CD4-positive, alpha-beta memory T cell (primary cell): ENCODE measurements at regions not wholly inside any gene's neighbourhood (a gene's known extent, or its start where the extent isn't known, plus 50 kb on each side); places are given as distances from the start of the nearest gene placed in this dataset.

Source experiments
- CTCF ChIA-PET: fragments of 350-600 bp; sonication (Branson Sonifier 250); formaldehyde crosslinking; loops from one replicate; lab custom pipeline; 2021; ENCODE audit warnings: inconsistent platforms; ENCODE audit not compliant: partially characterized antibody; lab: Charles Lee
- POLR2A ChIA-PET: fragments of 350-600 bp; sonication (Branson Sonifier 250); formaldehyde crosslinking; loops from one replicate; lab custom pipeline; 2021; ENCODE audit not compliant: partially characterized antibody; lab: Charles Lee
- DNase-seq, 5 donors: peaks; one replicate each; pipeline versions ENCODE4 v3.0.0 to v3.0.0-alpha.2; 2020 to 2022; ENCODE audit warnings: mixed read lengths in 1 of 5
- H3K27ac ChIP-seq: one replicate; pipeline ENCODE4 v1.7.0; 2013; ENCODE audit warnings: low read depth, low read length
- H3K27me3 ChIP-seq: 2 replicates; pipeline ENCODE4 v1.7.0; 2013; ENCODE audit warnings: mild to moderate bottlenecking, low read length, moderate library complexity; ENCODE audit not compliant: insufficient read depth
- H3K36me3 ChIP-seq: 2 replicates; pipeline ENCODE4 v1.7.0; 2013; ENCODE audit warnings: mild to moderate bottlenecking, low read length, moderate library complexity; ENCODE audit not compliant: insufficient read depth
- H3K4me1 ChIP-seq: 2 replicates; pipeline ENCODE4 v1.7.0; 2013; ENCODE audit warnings: mild to moderate bottlenecking, low read length, moderate library complexity; ENCODE audit not compliant: insufficient read depth
- H3K4me3 ChIP-seq, 2 donors: one replicate each; pipeline ENCODE4 v1.7.0; 2013; ENCODE audit warnings: low read length in 2 of 2, mild to moderate bottlenecking in 1 of 2
- H3K9me3 ChIP-seq, 2 donors: one replicate each; pipeline ENCODE4 v1.7.0; 2013; ENCODE audit warnings: low read length in 2 of 2, control low read depth in 1 of 2; ENCODE audit not compliant: control insufficient read depth in 1 of 2
- H3K27ac Mint-ChIP-seq, 7 donors: one replicate each; pipeline ENCODE4 v1.8.0; 2020 to 2021; ENCODE audit warnings: mixed read lengths in 7 of 7, mild to moderate bottlenecking in 6 of 7, inconsistent platforms in 3 of 7, moderate library complexity in 3 of 7
- H3K27me3 Mint-ChIP-seq, 2 donors: one replicate each; pipeline ENCODE4 v1.8.0; 2020 to 2021; ENCODE audit warnings: mixed read lengths in 2 of 2
- H3K36me3 Mint-ChIP-seq, 2 donors: one replicate each; pipeline ENCODE4 v1.8.0; 2020 to 2021; ENCODE audit warnings: mixed read lengths in 2 of 2, inconsistent platforms in 1 of 2, mild to moderate bottlenecking in 1 of 2
- H3K4me1 Mint-ChIP-seq, 4 donors: one replicate each; pipeline ENCODE4 v1.8.0; 2020 to 2021; ENCODE audit warnings: mixed read lengths in 4 of 4, mild to moderate bottlenecking in 1 of 4
- H3K4me3 Mint-ChIP-seq, 8 donors: one replicate each; pipeline ENCODE4 v1.8.0; 2020 to 2021; ENCODE audit warnings: mixed read lengths in 8 of 8, mild to moderate bottlenecking in 7 of 8, moderate library complexity in 6 of 8, inconsistent platforms in 3 of 8
- H3K9me3 Mint-ChIP-seq, 8 donors: one replicate each; pipeline ENCODE4 v1.8.0; 2020 to 2021; ENCODE audit warnings: mixed read lengths in 8 of 8, mild to moderate bottlenecking in 5 of 8, inconsistent platforms in 3 of 8, moderate library complexity in 1 of 8
- intact Hi-C: fragments of 100-400 bp; cut with micrococcal nuclease; formaldehyde crosslinking; loops from one replicate; pipeline ENCODE4 v1.15.1; 2023

- Mint-ChIP-seq H3K4me3 (peak overlapping the region in 1 of 8 donors; percentile 0), H3K9me3 (peaks cover 0 to 6% (median 3%) of the 10 kb centered on the region in 8 donors), H3K27ac (no peak overlapping the region), H3K36me3 (no peaks in the 10 kb centered on the region), H3K27me3 (no peaks in the 10 kb centered on the region), H3K4me1 (no peaks in the 10 kb centered on the region)
- Histone ChIP-seq H3K4me1 (no peaks in the 10 kb centered on the region), H3K4me3 (no peak overlapping the region), H3K9me3 (no peaks in the 10 kb centered on the region), H3K36me3 (no peaks in the 10 kb centered on the region), H3K27me3 (no peaks in the 10 kb centered on the region), H3K27ac (no peak overlapping the region)
- intact Hi-C loops = no loop called here
- DNase-seq = no peak
- CTCF ChIA-PET = no interaction called here
- POLR2A ChIA-PET = no interaction called here
Observed at GRCh38 chr3:70393881-70394612, 81.6 kb upstream of the MDFIC2 start.

GRCh38 chr3:70392227-70392626 lies 79.8 kb upstream of the MDFIC2 start:
- Histone ChIP-seq H3K4me1 (no peaks in the 10 kb centered on the region), H3K9me3 (no peaks in the 10 kb centered on the region), H3K27ac (no peak overlapping the region), H3K4me3 (no peak overlapping the region), H3K36me3 (no peaks in the 10 kb centered on the region), H3K27me3 (no peaks in the 10 kb centered on the region)
- CTCF ChIA-PET = no interaction called here
- H3K36me3 Mint-ChIP-seq = no peaks in the 10 kb centered on the region
- intact Hi-C loops = no loop called here
- no peaks in the 10 kb centered on the region for H3K4me1 Mint-ChIP-seq
- no peaks in the 10 kb centered on the region for H3K27me3 Mint-ChIP-seq
- DNase-seq = no peak
- H3K4me3 Mint-ChIP-seq = no peak overlapping the region
- POLR2A ChIA-PET = no interaction called here
- peaks cover 0 to 7% (median 3%) of the 10 kb centered on the region in 8 donors for H3K9me3 Mint-ChIP-seq
- H3K27ac Mint-ChIP-seq = no peak overlapping the region

GRCh38 chr3:70387889-70388288 lies 75.5 kb upstream of the MDFIC2 start:
- Histone ChIP-seq H3K9me3 (no peaks in the 10 kb centered on the region), H3K4me1 (no peaks in the 10 kb centered on the region), H3K27ac (no peak overlapping the region), H3K36me3 (no peaks in the 10 kb centered on the region), H3K4me3 (no peak overlapping the region), H3K27me3 (no peaks in the 10 kb centered on the region)
- no peaks in the 10 kb centered on the region for H3K27me3 Mint-ChIP-seq
- ChIA-PET CTCF (no interaction called here), POLR2A (no interaction called here)
- no peak overlapping the region for H3K4me3 Mint-ChIP-seq
- intact Hi-C loops = no loop called here
- no peak for DNase-seq
- no peaks in the 10 kb centered on the region for H3K4me1 Mint-ChIP-seq
- H3K27ac Mint-ChIP-seq = no peak overlapping the region
- peaks cover 0 to 6% (median 1%) of the 10 kb centered on the region in 8 donors for H3K9me3 Mint-ChIP-seq
- no peaks in the 10 kb centered on the region for H3K36me3 Mint-ChIP-seq

GRCh38 chr3:70386846-70387245 lies 74.4 kb upstream of the MDFIC2 start:
- no peaks in the 10 kb centered on the region for H3K4me1 ChIP-seq
- Mint-ChIP-seq H3K4me1 (no peaks in the 10 kb centered on the region), H3K9me3 (peaks cover 0 to 5% (median 0%) of the 10 kb centered on the region in 8 donors), H3K4me3 (no peak overlapping the region), H3K36me3 (no peaks in the 10 kb centered on the region), H3K27me3 (no peaks in the 10 kb centered on the region), H3K27ac (no peak overlapping the region)
- POLR2A ChIA-PET = no interaction called here
- no peak for DNase-seq
- H3K9me3 ChIP-seq = no peaks in the 10 kb centered on the region
- CTCF ChIA-PET = no interaction called here
- no peaks in the 10 kb centered on the region for H3K36me3 ChIP-seq
- intact Hi-C loops = no loop called here
- no peak overlapping the region for H3K4me3 ChIP-seq
- H3K27me3 ChIP-seq = no peaks in the 10 kb centered on the region
- H3K27ac ChIP-seq = no peak overlapping the region

- no peak overlapping the region for H3K27ac Mint-ChIP-seq
- intact Hi-C loops = no loop called here
- no peak overlapping the region for H3K4me3 Mint-ChIP-seq
- no peak overlapping the region for H3K4me3 ChIP-seq
- POLR2A ChIA-PET = no interaction called here
- peaks cover 0 to 5% (median under 1%) of the 10 kb centered on the region in 8 donors for H3K9me3 Mint-ChIP-seq
- H3K27me3 Mint-ChIP-seq = peaks cover 0 to 2% of the 10 kb centered on the region in 2 donors
- no peaks in the 10 kb centered on the region for H3K36me3 ChIP-seq
- CTCF ChIA-PET = no interaction called here
- no peak for DNase-seq
- H3K4me1 ChIP-seq = no peaks in the 10 kb centered on the region
- no peak overlapping the region for H3K27ac ChIP-seq
- no peaks in the 10 kb centered on the region for H3K27me3 ChIP-seq
- no peaks in the 10 kb centered on the region for H3K9me3 ChIP-seq
- H3K36me3 Mint-ChIP-seq = no peaks in the 10 kb centered on the region
- H3K4me1 Mint-ChIP-seq = no peaks in the 10 kb centered on the region
Observed at GRCh38 chr3:70386043-70386442, 73.6 kb upstream of the MDFIC2 start.

GRCh38 chr3:70383360-70383831 lies 71.0 kb upstream of the MDFIC2 start:
- CTCF ChIA-PET = no interaction called here
- no peaks in the 10 kb centered on the region for H3K4me1 ChIP-seq
- no peak for DNase-seq
- no peak overlapping the region for H3K27ac Mint-ChIP-seq
- H3K4me1 Mint-ChIP-seq = no peaks in the 10 kb centered on the region
- H3K4me3 Mint-ChIP-seq = no peak overlapping the region
- POLR2A ChIA-PET = no interaction called here
- intact Hi-C loops = no loop called here
- H3K27ac ChIP-seq = no peak overlapping the region
- H3K36me3 Mint-ChIP-seq = no peaks in the 10 kb centered on the region
- H3K9me3 Mint-ChIP-seq = peaks cover 0 to 5% (median 0%) of the 10 kb centered on the region in 8 donors
- H3K27me3 Mint-ChIP-seq = peaks cover 0 to 2% of the 10 kb centered on the region in 2 donors
- no peak overlapping the region for H3K4me3 ChIP-seq
- H3K27me3 ChIP-seq = no peaks in the 10 kb centered on the region
- no peaks in the 10 kb centered on the region for H3K9me3 ChIP-seq
- no peaks in the 10 kb centered on the region for H3K36me3 ChIP-seq

- H3K27me3 Mint-ChIP-seq = peaks cover 0 to 4% of the 10 kb centered on the region in 2 donors
- no peak overlapping the region for H3K4me3 ChIP-seq
- CTCF ChIA-PET = no interaction called here
- intact Hi-C loops = no loop called here
- H3K27ac Mint-ChIP-seq = no peak overlapping the region
- no peaks in the 10 kb centered on the region for H3K9me3 ChIP-seq
- no peak for DNase-seq
- H3K36me3 ChIP-seq = no peaks in the 10 kb centered on the region
- H3K27me3 ChIP-seq = no peaks in the 10 kb centered on the region
- no peaks in the 10 kb centered on the region for H3K4me1 Mint-ChIP-seq
- H3K27ac ChIP-seq = no peak overlapping the region
- POLR2A ChIA-PET = no interaction called here
- no peaks in the 10 kb centered on the region for H3K36me3 Mint-ChIP-seq
- H3K4me1 ChIP-seq = no peaks in the 10 kb centered on the region
- H3K4me3 Mint-ChIP-seq = no peak overlapping the region
- H3K9me3 Mint-ChIP-seq = peaks cover 4 to 14% (median 8%) of the 10 kb centered on the region in 8 donors
Observed at GRCh38 chr3:70374179-70374578, 61.7 kb upstream of the MDFIC2 start.
